Ishikawa (cell line): ENCODE measurements at regions not wholly inside any gene's neighbourhood (a gene's known extent, or its start where the extent isn't known, plus 50 kb on each side); places are given as distances from the start of the nearest gene placed in this dataset.

Experiments used
- CEBPB ChIP-seq: IDR thresholded peaks from 2 replicates; pipeline ENCODE4 v1.6.1; 2012
- CREB1 ChIP-seq: IDR thresholded peaks from 2 replicates; pipeline ENCODE4 v1.6.1; 2012; ENCODE audit warnings: low read depth
- EP300 ChIP-seq: IDR thresholded peaks from 2 replicates; pipeline ENCODE4 v1.6.1; 2012; ENCODE audit warnings: borderline replicate concordance
- NFIC ChIP-seq: IDR thresholded peaks from 2 replicates; pipeline ENCODE4 v1.6.1; 2012
- RAD21 ChIP-seq: IDR thresholded peaks from 2 replicates; pipeline ENCODE4 v1.6.1; 2012; ENCODE audit warnings: low read depth
- TAF1 ChIP-seq: IDR thresholded peaks from 2 replicates; pipeline ENCODE4 v1.6.1; 2012; ENCODE audit warnings: low read depth, mild to moderate bottlenecking
- TCF12 ChIP-seq: IDR thresholded peaks from 2 replicates; pipeline ENCODE4 v1.6.1; 2012; ENCODE audit warnings: low read depth
- YY1 ChIP-seq: IDR thresholded peaks from 2 replicates; pipeline ENCODE4 v1.6.1; 2012; ENCODE audit warnings: low read depth
- TF ChIP-seq, protein P1 (sequence below): IDR thresholded peaks from 2 replicates; pipeline ENCODE4 v1.6.1; 2012; ENCODE audit warnings: low read depth, mild to moderate bottlenecking
- TF ChIP-seq, protein P2 (sequence below): IDR thresholded peaks from 2 replicates; pipeline ENCODE4 v1.6.1; 2012
- TF ChIP-seq, protein P3 (sequence below): IDR thresholded peaks from 2 replicates; pipeline ENCODE4 v1.6.1; 2012

DNA sequence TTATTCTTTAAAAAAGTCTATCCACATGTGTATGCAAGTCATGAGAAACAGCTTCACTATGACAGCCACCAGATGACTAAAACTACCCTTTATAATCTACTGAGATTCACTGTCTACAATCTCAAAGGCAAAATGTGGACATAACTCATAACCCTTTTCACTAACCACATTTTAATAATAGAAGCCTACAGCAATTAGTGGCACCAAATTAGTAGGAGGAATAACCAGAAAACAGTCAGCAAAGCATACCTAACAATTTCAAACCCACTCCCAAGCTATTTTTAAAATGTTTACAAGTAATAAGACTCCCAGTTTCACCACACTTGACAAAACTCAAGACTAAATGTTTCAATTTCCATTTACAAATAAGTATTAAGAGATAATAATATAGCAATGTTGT is 442.9 kb downstream of the PTPRC start:
- TF ChIP-seq YY1 (no peak), CREB1 (no peak), TAF1 (no peak), EP300 (no peak), NFIC (no peak), CEBPB (no peak), TCF12 (no peak), RAD21 (no peak)
- TF ChIP-seq, protein P1, sequence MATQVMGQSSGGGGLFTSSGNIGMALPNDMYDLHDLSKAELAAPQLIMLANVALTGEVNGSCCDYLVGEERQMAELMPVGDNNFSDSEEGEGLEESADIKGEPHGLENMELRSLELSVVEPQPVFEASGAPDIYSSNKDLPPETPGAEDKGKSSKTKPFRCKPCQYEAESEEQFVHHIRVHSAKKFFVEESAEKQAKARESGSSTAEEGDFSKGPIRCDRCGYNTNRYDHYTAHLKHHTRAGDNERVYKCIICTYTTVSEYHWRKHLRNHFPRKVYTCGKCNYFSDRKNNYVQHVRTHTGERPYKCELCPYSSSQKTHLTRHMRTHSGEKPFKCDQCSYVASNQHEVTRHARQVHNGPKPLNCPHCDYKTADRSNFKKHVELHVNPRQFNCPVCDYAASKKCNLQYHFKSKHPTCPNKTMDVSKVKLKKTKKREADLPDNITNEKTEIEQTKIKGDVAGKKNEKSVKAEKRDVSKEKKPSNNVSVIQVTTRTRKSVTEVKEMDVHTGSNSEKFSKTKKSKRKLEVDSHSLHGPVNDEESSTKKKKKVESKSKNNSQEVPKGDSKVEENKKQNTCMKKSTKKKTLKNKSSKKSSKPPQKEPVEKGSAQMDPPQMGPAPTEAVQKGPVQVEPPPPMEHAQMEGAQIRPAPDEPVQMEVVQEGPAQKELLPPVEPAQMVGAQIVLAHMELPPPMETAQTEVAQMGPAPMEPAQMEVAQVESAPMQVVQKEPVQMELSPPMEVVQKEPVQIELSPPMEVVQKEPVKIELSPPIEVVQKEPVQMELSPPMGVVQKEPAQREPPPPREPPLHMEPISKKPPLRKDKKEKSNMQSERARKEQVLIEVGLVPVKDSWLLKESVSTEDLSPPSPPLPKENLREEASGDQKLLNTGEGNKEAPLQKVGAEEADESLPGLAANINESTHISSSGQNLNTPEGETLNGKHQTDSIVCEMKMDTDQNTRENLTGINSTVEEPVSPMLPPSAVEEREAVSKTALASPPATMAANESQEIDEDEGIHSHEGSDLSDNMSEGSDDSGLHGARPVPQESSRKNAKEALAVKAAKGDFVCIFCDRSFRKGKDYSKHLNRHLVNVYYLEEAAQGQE, result no peak
- TF ChIP-seq, protein P2, sequence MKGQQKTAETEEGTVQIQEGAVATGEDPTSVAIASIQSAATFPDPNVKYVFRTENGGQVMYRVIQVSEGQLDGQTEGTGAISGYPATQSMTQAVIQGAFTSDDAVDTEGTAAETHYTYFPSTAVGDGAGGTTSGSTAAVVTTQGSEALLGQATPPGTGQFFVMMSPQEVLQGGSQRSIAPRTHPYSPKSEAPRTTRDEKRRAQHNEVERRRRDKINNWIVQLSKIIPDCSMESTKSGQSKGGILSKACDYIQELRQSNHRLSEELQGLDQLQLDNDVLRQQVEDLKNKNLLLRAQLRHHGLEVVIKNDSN, result no peak
- TF ChIP-seq, protein P3, sequence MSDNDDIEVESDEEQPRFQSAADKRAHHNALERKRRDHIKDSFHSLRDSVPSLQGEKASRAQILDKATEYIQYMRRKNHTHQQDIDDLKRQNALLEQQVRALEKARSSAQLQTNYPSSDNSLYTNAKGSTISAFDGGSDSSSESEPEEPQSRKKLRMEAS, result no peak
